Dermis microvascular lymphatic vessel endothelial cell (primary cell): ENCODE measurements at regions not wholly inside any gene's neighbourhood (a gene's known extent, or its start where the extent isn't known, plus 50 kb on each side); places are given as distances from the start of the nearest gene placed in this dataset.

ENCODE experiments used
- DNase-seq, 2 donors: peaks; one replicate each; pipeline versions ENCODE4 v3.0.0 to v3.0.0-alpha.2; 2010; ENCODE audit warnings: low read depth in 2 of 2

- DNase-seq, result no peak
Observed at GRCh38 chr5:88544136-88544645, 275.5 kb upstream of the TMEM161B start.

- no peak for DNase-seq
Observed at GRCh38 chr5:88542786-88543185, 274.1 kb upstream of the TMEM161B start.

- no peak for DNase-seq
Observed at GRCh38 chr5:88540471-88541115, 271.9 kb upstream of the TMEM161B start.

- DNase-seq, result no peak
Observed at GRCh38 chr5:88539693-88540365, 271.2 kb upstream of the TMEM161B start.

GRCh38 chr5:88539026-88539425 is 270.4 kb upstream of the TMEM161B start:
- no peak for DNase-seq

GRCh38 chr5:88536146-88536545 is 267.5 kb upstream of the TMEM161B start:
- no peak for DNase-seq

- DNase-seq, result no peak
Observed at GRCh38 chr5:88524941-88525340, 256.3 kb upstream of the TMEM161B start.

GRCh38 chr5:88519066-88519465 is 250.4 kb upstream of the TMEM161B start:
- no peak for DNase-seq

- DNase-seq, result no peak
Observed at GRCh38 chr5:88518131-88519016, 249.7 kb upstream of the TMEM161B start.

- DNase-seq, result no peak
Observed at GRCh38 chr5:88515881-88516819, 247.5 kb upstream of the TMEM161B start.

- DNase-seq, result no peak
Observed at GRCh38 chr5:88515068-88515467, 246.4 kb upstream of the TMEM161B start.

- no peak for DNase-seq
Observed at GRCh38 chr5:88509403-88509802, 240.8 kb upstream of the TMEM161B start.

- no peak for DNase-seq
Observed at GRCh38 chr5:88507261-88507660, 238.6 kb upstream of the TMEM161B start.

GRCh38 chr5:88503406-88503805 is 234.8 kb upstream of the TMEM161B start:
- DNase-seq, result no peak

GRCh38 chr5:88503041-88503345 is 234.3 kb upstream of the TMEM161B start:
- DNase-seq, result no peak

GRCh38 chr5:88502179-88503040 is 233.8 kb upstream of the TMEM161B start:
- peak; percentile 7 to 17 for DNase-seq

GRCh38 chr5:88495810-88496209 is 227.2 kb upstream of the TMEM161B start:
- DNase-seq, result no peak

- no peak for DNase-seq
Observed at GRCh38 chr5:88490874-88491273, 222.2 kb upstream of the TMEM161B start.

- DNase-seq, result no peak
Observed at GRCh38 chr5:88489364-88489763, 220.7 kb upstream of the TMEM161B start.

GRCh38 chr5:88488561-88488960 is 219.9 kb upstream of the TMEM161B start:
- DNase-seq, result no peak
